GM12878 (cell line): ENCODE measurements at regions not wholly inside any gene's neighbourhood (a gene's known extent, or its start where the extent isn't known, plus 50 kb on each side); places are given as distances from the start of the nearest gene placed in this dataset.

Experiments
- BACH1 ChIP-seq: fragments of 450-650 bp; IDR thresholded peaks from 2 replicates; pipeline ENCODE4 v1.6.1; 2017; ENCODE audit warnings: mild to moderate bottlenecking, borderline replicate concordance
- BHLHE40 ChIP-seq, 2 experiments: fragments of 450-650 bp in 1 of 2; IDR thresholded peaks; 2 replicates each; pipeline ENCODE4 v1.6.1; 2011 to 2017; ENCODE audit warnings: low read depth in 2 of 2, borderline replicate concordance in 1 of 2, improper control_type of control experiment in 1 of 2, low read length in 1 of 2, mild to moderate bottlenecking in 1 of 2
- CHD4 ChIP-seq: fragments of 200-600 bp; sonication (generic); IDR thresholded peaks from 2 replicates; pipeline ENCODE4 v1.6.1; 2016; ENCODE audit warnings: mild to moderate bottlenecking
- CTCF ChIP-seq, 3 experiments: IDR thresholded peaks in 2 of 3; conservative IDR thresholded peaks in 1 of 3; 2 replicates each; pipeline ENCODE4 v1.5.1; 2011; ENCODE audit warnings: low read depth in 3 of 3, low read length in 3 of 3, mild to moderate bottlenecking in 3 of 3, control low read depth in 2 of 3, moderate library complexity in 2 of 3, inconsistent platforms in 1 of 3, mixed read lengths in 1 of 3; ENCODE audit not compliant: control insufficient read depth in 2 of 3, insufficient read depth in 1 of 3; ENCODE audit errors: extremely low read depth in 1 of 3
- FOS ChIP-seq: IDR thresholded peaks from 3 replicates; pipeline ENCODE4 v1.6.1; 2011; ENCODE audit warnings: borderline replicate concordance; ENCODE audit not compliant: insufficient read length; ENCODE audit errors: extremely low read depth
- TF ChIP-seq, protein P1 (sequence below): fragments of 450-650 bp; formaldehyde crosslinking; IDR thresholded peaks from 2 replicates; pipeline ENCODE4 v1.5.0; 2022; ENCODE audit warnings: mild to moderate bottlenecking, missing genetic modification characterization

GRCh38 chr6:8872589-8872988 is 437.2 kb upstream of the SLC35B3 start:
- TF ChIP-seq BACH1 (no peak), FOS (no peak), CHD4 (no peak), BHLHE40 (IDR thresholded peaks at IDR 0.05; ENCODE audit: borderline replicate concordance in 1 of 2, low read depth in 2 of 2, low read length in 1 of 2) (no peak), CTCF (IDR thresholded peaks at IDR 0.05 in 2 of 3, conservative IDR thresholded peaks at IDR 0.05 in 1 of 3; ENCODE audit: control insufficient read depth in 2 of 3, extremely low read depth in 1 of 3, insufficient read depth in 1 of 3, low read depth in 3 of 3, low read length in 3 of 3) (no peak)
- TF ChIP-seq, protein P1, sequence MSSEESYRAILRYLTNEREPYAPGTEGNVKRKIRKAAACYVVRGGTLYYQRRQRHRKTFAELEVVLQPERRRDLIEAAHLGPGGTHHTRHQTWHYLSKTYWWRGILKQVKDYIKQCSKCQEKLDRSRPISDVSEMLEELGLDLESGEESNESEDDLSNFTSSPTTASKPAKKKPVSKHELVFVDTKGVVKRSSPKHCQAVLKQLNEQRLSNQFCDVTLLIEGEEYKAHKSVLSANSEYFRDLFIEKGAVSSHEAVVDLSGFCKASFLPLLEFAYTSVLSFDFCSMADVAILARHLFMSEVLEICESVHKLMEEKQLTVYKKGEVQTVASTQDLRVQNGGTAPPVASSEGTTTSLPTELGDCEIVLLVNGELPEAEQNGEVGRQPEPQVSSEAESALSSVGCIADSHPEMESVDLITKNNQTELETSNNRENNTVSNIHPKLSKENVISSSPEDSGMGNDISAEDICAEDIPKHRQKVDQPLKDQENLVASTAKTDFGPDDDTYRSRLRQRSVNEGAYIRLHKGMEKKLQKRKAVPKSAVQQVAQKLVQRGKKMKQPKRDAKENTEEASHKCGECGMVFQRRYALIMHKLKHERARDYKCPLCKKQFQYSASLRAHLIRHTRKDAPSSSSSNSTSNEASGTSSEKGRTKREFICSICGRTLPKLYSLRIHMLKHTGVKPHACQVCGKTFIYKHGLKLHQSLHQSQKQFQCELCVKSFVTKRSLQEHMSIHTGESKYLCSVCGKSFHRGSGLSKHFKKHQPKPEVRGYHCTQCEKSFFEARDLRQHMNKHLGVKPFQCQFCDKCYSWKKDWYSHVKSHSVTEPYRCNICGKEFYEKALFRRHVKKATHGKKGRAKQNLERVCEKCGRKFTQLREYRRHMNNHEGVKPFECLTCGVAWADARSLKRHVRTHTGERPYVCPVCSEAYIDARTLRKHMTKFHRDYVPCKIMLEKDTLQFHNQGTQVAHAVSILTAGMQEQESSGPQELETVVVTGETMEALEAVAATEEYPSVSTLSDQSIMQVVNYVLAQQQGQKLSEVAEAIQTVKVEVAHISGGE (CRISPR knock-in tag) = no peak
